Neural crest cell (in vitro differentiated cells): ENCODE measurements at regions not wholly inside any gene's neighbourhood (a gene's known extent, or its start where the extent isn't known, plus 50 kb on each side); places are given as distances from the start of the nearest gene placed in this dataset.

Source experiments
- DNase-seq: peaks from one replicate; pipeline ENCODE4 v3.0.0; 2021; ENCODE audit warnings: low read depth, mixed read lengths, low spot score
- H3K27ac Mint-ChIP-seq: one replicate; pipeline ENCODE4 v1.8.0; 2021; ENCODE audit warnings: mild to moderate bottlenecking, mixed read lengths; ENCODE audit not compliant: unreplicated experiment
- H3K27me3 Mint-ChIP-seq: 2 replicates; pipeline ENCODE4 v1.8.0; 2021; ENCODE audit warnings: low read depth, mild to moderate bottlenecking, mixed read lengths
- H3K36me3 Mint-ChIP-seq: 2 replicates; pipeline ENCODE4 v1.8.0; 2021; ENCODE audit warnings: low read depth, mild to moderate bottlenecking, mixed read lengths
- H3K4me1 Mint-ChIP-seq: 2 replicates; pipeline ENCODE4 v1.8.0; 2021; ENCODE audit warnings: mixed read lengths
- H3K4me3 Mint-ChIP-seq: one replicate; pipeline ENCODE4 v1.8.0; 2021; ENCODE audit warnings: mild to moderate bottlenecking, mixed read lengths
- H3K9me3 Mint-ChIP-seq: 2 replicates; pipeline ENCODE4 v1.8.0; 2021; ENCODE audit warnings: mixed read lengths
- TF ChIP-seq, protein P1 (sequence below): fragments of 200-600 bp; sonication (generic); conservative IDR thresholded peaks from 2 replicates; pipeline ENCODE4 v1.5.0; 2021; ENCODE audit warnings: antibody characterized with exemption, mild to moderate bottlenecking

DNA sequence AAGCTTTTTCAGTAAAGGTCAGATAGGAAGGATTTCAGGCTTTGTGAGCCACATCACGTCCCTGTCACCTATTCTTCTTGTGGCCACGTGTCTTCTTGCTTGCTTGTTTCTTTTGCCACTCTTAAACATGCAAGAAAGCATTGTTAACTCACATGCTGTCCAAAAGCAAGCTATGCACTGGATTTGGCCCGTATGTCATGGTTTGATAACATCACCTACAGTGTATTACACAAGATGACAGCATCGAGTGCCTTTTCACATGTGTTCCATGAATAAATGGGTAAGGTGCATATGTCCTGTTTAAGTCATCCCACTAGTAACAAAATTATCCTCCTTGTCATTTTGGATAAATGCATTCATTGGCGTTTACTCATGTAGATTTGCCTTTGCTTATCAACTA, 468.0 kb upstream of the FAT1 start:
- Mint-ChIP-seq H3K27ac (no peak overlapping the region), H3K27me3 (no peaks in the 10 kb centered on the region), H3K36me3 (no peaks in the 10 kb centered on the region), H3K4me1 (no peaks in the 10 kb centered on the region), H3K4me3 (no peak overlapping the region), H3K9me3 (no peaks in the 10 kb centered on the region)
- no peak for DNase-seq
- TF ChIP-seq, protein P1, sequence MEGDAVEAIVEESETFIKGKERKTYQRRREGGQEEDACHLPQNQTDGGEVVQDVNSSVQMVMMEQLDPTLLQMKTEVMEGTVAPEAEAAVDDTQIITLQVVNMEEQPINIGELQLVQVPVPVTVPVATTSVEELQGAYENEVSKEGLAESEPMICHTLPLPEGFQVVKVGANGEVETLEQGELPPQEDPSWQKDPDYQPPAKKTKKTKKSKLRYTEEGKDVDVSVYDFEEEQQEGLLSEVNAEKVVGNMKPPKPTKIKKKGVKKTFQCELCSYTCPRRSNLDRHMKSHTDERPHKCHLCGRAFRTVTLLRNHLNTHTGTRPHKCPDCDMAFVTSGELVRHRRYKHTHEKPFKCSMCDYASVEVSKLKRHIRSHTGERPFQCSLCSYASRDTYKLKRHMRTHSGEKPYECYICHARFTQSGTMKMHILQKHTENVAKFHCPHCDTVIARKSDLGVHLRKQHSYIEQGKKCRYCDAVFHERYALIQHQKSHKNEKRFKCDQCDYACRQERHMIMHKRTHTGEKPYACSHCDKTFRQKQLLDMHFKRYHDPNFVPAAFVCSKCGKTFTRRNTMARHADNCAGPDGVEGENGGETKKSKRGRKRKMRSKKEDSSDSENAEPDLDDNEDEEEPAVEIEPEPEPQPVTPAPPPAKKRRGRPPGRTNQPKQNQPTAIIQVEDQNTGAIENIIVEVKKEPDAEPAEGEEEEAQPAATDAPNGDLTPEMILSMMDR, result no peak

DNA sequence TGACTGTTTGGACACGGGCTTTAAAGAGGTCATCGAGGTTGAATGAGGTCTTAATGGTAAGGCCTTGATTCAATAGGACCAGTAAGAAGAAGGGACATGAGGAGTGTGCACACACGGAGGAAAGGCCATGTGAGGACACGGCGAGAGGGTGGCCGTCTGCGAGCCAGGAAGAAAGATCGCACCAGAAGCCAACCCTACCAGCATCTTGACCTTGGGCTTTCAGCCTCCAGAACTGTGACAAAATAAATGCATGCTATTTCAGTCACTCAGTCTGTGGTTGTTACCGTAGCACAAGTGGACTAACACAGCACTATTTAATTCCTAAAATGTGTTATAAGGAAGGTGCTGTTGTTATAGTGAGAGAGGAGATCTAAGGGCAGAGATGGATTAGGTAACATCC, 468.6 kb upstream of the FAT1 start:
- no peak overlapping the region for H3K27ac Mint-ChIP-seq
- TF ChIP-seq, protein P1, result no peak
- H3K9me3 Mint-ChIP-seq, result peaks cover 3% of the 10 kb centered on the region
- H3K27me3 Mint-ChIP-seq, result no peaks in the 10 kb centered on the region
- no peaks in the 10 kb centered on the region for H3K36me3 Mint-ChIP-seq
- H3K4me1 Mint-ChIP-seq, result no peaks in the 10 kb centered on the region
- DNase-seq, result no peak
- no peak overlapping the region for H3K4me3 Mint-ChIP-seq

DNA sequence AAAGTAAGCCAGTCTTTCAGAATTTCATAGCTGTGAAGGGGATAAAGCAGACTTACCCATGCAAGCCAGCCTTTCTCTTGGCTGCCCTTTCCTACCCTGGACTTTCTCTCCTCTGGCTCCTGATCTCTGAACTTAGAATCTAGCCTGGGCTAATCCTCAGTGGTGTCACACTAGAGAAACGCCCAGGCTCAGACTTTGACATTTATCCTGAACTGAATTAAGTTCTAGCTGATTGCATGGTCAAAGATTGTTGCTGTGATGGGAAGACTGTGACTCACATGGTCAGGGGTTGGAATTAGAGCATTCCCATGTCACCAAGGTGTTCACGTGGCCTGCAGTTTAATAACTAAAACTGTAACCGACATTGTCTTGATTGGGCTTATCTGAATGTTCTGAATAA, 469.5 kb upstream of the FAT1 start:
- DNase-seq, result no peak
- TF ChIP-seq, protein P1, result no peak
- Mint-ChIP-seq H3K27ac (no peak overlapping the region), H3K4me1 (no peaks in the 10 kb centered on the region), H3K9me3 (peaks cover 3% of the 10 kb centered on the region), H3K36me3 (no peaks in the 10 kb centered on the region), H3K4me3 (no peak overlapping the region), H3K27me3 (no peaks in the 10 kb centered on the region)

DNA sequence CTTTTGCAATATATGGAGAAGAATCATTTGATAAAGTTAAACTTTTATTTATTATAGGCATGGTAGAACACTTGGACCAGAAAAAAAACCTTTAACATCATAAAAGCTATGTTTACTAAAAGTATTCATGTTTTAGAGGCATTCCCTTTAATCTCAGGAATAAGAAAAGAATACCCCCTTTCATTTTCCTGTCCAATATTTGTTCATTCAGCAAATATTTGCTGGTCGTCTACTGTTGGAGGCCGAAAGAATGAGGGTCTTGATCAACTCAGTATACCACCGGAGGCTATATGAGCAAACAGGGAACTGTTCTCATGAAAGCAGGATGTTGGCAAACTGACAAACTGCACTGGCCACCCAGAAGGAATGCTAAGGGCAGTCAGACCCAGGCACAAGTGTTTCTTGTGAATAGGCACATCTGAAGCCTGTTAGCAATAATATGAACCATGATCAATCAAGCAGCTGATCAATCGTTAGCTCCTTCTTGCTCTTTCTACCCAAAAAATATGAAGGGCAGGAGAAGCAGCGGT, 480.8 kb upstream of the FAT1 start:
- Mint-ChIP-seq H3K9me3 (peaks cover 5% of the 10 kb centered on the region), H3K36me3 (peaks cover 6% of the 10 kb centered on the region), H3K27ac (peak overlapping the region; percentile 76), H3K4me3 (no peak overlapping the region), H3K27me3 (peaks cover 7% of the 10 kb centered on the region), H3K4me1 (peaks cover 4% of the 10 kb centered on the region)
- DNase-seq, result peak; percentile 3
- TF ChIP-seq, protein P1, result no peak

DNA sequence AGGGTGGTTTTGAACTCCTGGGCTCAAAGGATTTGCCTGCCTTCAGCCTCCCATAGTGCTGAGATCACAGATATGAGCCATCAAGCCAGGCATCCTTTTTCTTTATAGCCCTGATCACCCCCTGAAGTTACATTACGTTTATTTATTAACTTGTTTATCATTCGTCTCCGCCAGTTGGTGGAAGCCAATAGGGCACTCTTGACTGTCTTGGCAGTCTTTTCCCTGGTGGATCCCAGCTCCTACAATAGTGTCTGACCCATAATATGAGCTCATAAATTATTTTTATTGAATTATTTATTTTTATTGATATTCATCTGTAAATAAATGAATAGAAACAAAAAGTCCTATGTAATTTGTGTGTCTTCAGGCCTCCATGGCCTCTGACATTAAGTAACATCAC, 484.3 kb upstream of the FAT1 start:
- H3K4me1 Mint-ChIP-seq, result peaks cover 4% of the 10 kb centered on the region
- no peak for DNase-seq

More for the DNA sequence above, 484.3 kb upstream of the FAT1 start:
- Mint-ChIP-seq H3K4me3 (no peak overlapping the region), H3K9me3 (peaks cover 5% of the 10 kb centered on the region), H3K27me3 (peaks cover 7% of the 10 kb centered on the region), H3K36me3 (peaks cover 3% of the 10 kb centered on the region), H3K27ac (no peak overlapping the region)
- TF ChIP-seq, protein P1, result no peak
